Gastrocnemius medialis (tissue), 4 donors: ENCODE measurements at regions not wholly inside any gene's neighbourhood (a gene's known extent, or its start where the extent isn't known, plus 50 kb on each side); places are given as distances from the start of the nearest gene placed in this dataset.

Experiments
- CTCF ChIP-seq, 5 experiments: fragments of 450-650 bp in 3 of 5; fragments of 200-600 bp in 2 of 5; sonication (generic) in 2 of 5; IDR thresholded peaks in 4 of 5; conservative IDR thresholded peaks in 1 of 5; 1 replicate in 4 of 5; 2 replicates in 1 of 5; pipeline ENCODE4 v1.5.1; 2016 to 2019; ENCODE audit warnings: antibody characterized with exemption in 5 of 5, mild to moderate bottlenecking in 3 of 5, moderate library complexity in 3 of 5
- POLR2A ChIP-seq, 2 donors: fragments of 450-650 bp; IDR thresholded peaks; one replicate each; pipeline ENCODE4 v1.6.1; 2017; ENCODE audit warnings: antibody characterized with exemption in 2 of 2, mild to moderate bottlenecking in 2 of 2, moderate library complexity in 2 of 2

GRCh38 chr1:98389809-98390208 is 271.7 kb upstream of the SNX7 start:
- TF ChIP-seq CTCF (IDR thresholded peaks at IDR 0.05 in 4 of 5, conservative IDR thresholded peaks at IDR 0.05 in 1 of 5) (no peak), POLR2A (IDR thresholded peaks at IDR 0.05) (no peak)
